ENCODE measurements at regions not wholly inside any gene's neighbourhood (a gene's known extent, or its start where the extent isn't known, plus 50 kb on each side); places are given as distances from the start of the nearest gene placed in this dataset.

DNA sequence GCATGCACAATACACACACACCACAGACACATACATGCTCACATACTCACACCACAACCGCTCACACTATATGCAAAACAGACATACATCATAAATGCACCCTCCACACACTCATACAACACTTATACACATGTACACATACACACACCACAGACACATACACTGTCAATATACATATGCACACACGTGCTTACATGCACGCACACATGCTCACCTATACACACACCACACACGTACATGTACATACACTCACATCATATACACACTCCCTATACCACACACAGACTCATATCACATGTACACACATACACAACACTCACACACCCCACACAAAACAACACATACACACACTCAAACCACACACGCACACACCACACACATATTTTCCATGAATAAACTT is 885.3 kb downstream of the TBC1D22A start:
- Histone ChIP-seq H3K9me3 (ENCODE audit: control insufficient read depth in 1 of 2, insufficient read depth in 1 of 2, low read depth in 1 of 2, low read length in 2 of 2) (peaks cover 0 to 5% of the 10 kb centered on the region in 2 experiments; a peak in 1 of 4 replicates), H3K4me2 (ENCODE audit: low read length) (no peak overlapping the region), H3K79me2 (ENCODE audit: insufficient read depth, low read length) (no peaks in the 10 kb centered on the region), H3K9ac (ENCODE audit: low read length) (no peak overlapping the region), H3K4me3 (replicated peaks in 1 of 2; ENCODE audit: low read depth in 1 of 2, low read length in 2 of 2) (no peak overlapping the region), H3K9me2 (ENCODE audit: insufficient read depth) (no peaks in the 10 kb centered on the region), H2AFZ (ENCODE audit: low read depth, low read length, poor library complexity, severe bottlenecking) (no peak overlapping the region), H3K36me3 (ENCODE audit: control insufficient read depth in 1 of 2, insufficient read depth in 2 of 2, low read length in 2 of 2) (peaks cover 0 to 3% of the 10 kb centered on the region in 2 experiments; a peak in 1 of 4 replicates), H3K4me1 (ENCODE audit: control insufficient read depth in 1 of 2, insufficient read depth in 2 of 2, low read length in 2 of 2) (no peaks in the 10 kb centered on the region), H3K27me3 (ENCODE audit: insufficient read depth, low read length) (no peaks in the 10 kb centered on the region), H4K20me1 (ENCODE audit: insufficient read depth) (no peaks in the 10 kb centered on the region), H3K27ac (ENCODE audit: low read depth, low read length) (no peak overlapping the region)
- ChIA-PET POLR2A (no interaction called here), CTCF (no interaction called here), RAD21 (ENCODE audit: low non-redundant PET in 1 of 2, low total read pairs in 2 of 2, uncharacterized antibody in 2 of 2, unreplicated experiment in 2 of 2) (no interaction called here)
- intact Hi-C loops (cut with micrococcal nuclease), result no loop called here
- TF ChIP-seq EZH2phosphoT487 (IDR thresholded peaks at IDR 0.05; ENCODE audit: borderline replicate concordance) (no peak), EZH2 (IDR thresholded peaks at IDR 0.05) (no peak), POLR2A (IDR thresholded peaks at IDR 0.05; ENCODE audit: borderline replicate concordance, extremely low read depth, insufficient read depth, insufficient read length) (no peak), RAD21 (IDR thresholded peaks at IDR 0.05; ENCODE audit: low read depth) (no peak)
- TF ChIP-seq, protein P1, sequence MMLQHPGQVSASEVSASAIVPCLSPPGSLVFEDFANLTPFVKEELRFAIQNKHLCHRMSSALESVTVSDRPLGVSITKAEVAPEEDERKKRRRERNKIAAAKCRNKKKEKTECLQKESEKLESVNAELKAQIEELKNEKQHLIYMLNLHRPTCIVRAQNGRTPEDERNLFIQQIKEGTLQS (IDR thresholded peaks at IDR 0.05), result no peak
- no TSS peak for BruUV-seq (replicated peaks)
- DNase-seq (ENCODE audit: low read depth, low spot score) (no peak), ATAC-seq (no peak)

DNA sequence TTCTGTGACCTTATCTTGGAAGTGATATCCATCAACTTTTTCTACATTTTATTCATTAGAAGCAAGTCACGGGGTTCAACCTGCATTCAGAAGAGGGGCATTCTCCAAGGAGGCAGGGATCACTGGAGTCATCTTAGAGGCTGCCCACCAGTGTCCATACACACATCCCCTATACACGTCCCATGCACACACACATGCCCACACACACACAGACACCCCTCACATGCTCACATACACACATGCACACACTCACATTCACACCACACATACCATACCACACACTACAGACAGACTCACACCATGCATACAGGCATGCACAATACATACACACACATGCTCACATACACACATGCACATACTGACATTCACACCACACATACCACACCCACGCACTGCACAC is 884.7 kb downstream of the TBC1D22A start:
- peaks cover 0 to 5% of the 10 kb centered on the region in 2 experiments; a peak in 1 of 4 replicates for H3K9me3 ChIP-seq (ENCODE audit: control insufficient read depth in 1 of 2, insufficient read depth in 1 of 2, low read depth in 1 of 2, low read length in 2 of 2)
- no peak overlapping the region for H3K9ac ChIP-seq (ENCODE audit: low read length)
- intact Hi-C loops (cut with micrococcal nuclease), result no loop called here
- ChIA-PET CTCF (no interaction called here), POLR2A (no interaction called here), RAD21 (ENCODE audit: low non-redundant PET in 1 of 2, low total read pairs in 2 of 2, uncharacterized antibody in 2 of 2, unreplicated experiment in 2 of 2) (no interaction called here)
- BruUV-seq (replicated peaks), result no TSS peak
- H3K9me2 ChIP-seq (ENCODE audit: insufficient read depth), result no peaks in the 10 kb centered on the region
- H3K36me3 ChIP-seq (ENCODE audit: control insufficient read depth in 1 of 2, insufficient read depth in 2 of 2, low read length in 2 of 2), result peaks cover 0 to 3% of the 10 kb centered on the region in 2 experiments; a peak in 1 of 4 replicates
- no peak overlapping the region for H3K27ac ChIP-seq (ENCODE audit: low read depth, low read length)
- DNase-seq (ENCODE audit: low read depth, low spot score) (no peak), ATAC-seq (no peak)
- no peaks in the 10 kb centered on the region for H3K79me2 ChIP-seq (ENCODE audit: insufficient read depth, low read length)
- no peaks in the 10 kb centered on the region for H3K27me3 ChIP-seq (ENCODE audit: insufficient read depth, low read length)
- H3K4me1 ChIP-seq (ENCODE audit: control insufficient read depth in 1 of 2, insufficient read depth in 2 of 2, low read length in 2 of 2), result no peaks in the 10 kb centered on the region
- no peak overlapping the region for H3K4me3 ChIP-seq (replicated peaks in 1 of 2; ENCODE audit: low read depth in 1 of 2, low read length in 2 of 2)
- H2AFZ ChIP-seq (ENCODE audit: low read depth, low read length, poor library complexity, severe bottlenecking), result no peak overlapping the region
- no peak for TF ChIP-seq SP1 (IDR thresholded peaks at IDR 0.05; ENCODE audit: low read depth)
- TF ChIP-seq FOSL1 (IDR thresholded peaks at IDR 0.05; ENCODE audit: low read depth), result no peak
- TF ChIP-seq SRF (IDR thresholded peaks at IDR 0.05; ENCODE audit: low read depth), result no peak
- no peak for TF ChIP-seq POLR2A (IDR thresholded peaks at IDR 0.05; ENCODE audit: borderline replicate concordance, extremely low read depth, insufficient read depth, insufficient read length)
- TF ChIP-seq ZFX (IDR thresholded peaks at IDR 0.05), result no peak
- no peak for TF ChIP-seq TCF7L2 (IDR thresholded peaks at IDR 0.05; ENCODE audit: borderline replicate concordance, extremely low read depth, insufficient read depth, insufficient read length)
- TF ChIP-seq, protein P2, sequence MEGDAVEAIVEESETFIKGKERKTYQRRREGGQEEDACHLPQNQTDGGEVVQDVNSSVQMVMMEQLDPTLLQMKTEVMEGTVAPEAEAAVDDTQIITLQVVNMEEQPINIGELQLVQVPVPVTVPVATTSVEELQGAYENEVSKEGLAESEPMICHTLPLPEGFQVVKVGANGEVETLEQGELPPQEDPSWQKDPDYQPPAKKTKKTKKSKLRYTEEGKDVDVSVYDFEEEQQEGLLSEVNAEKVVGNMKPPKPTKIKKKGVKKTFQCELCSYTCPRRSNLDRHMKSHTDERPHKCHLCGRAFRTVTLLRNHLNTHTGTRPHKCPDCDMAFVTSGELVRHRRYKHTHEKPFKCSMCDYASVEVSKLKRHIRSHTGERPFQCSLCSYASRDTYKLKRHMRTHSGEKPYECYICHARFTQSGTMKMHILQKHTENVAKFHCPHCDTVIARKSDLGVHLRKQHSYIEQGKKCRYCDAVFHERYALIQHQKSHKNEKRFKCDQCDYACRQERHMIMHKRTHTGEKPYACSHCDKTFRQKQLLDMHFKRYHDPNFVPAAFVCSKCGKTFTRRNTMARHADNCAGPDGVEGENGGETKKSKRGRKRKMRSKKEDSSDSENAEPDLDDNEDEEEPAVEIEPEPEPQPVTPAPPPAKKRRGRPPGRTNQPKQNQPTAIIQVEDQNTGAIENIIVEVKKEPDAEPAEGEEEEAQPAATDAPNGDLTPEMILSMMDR (IDR thresholded peaks at IDR 0.05 in 2 of 3, conservative IDR thresholded peaks at IDR 0.05 in 1 of 3; ENCODE audit: borderline replicate concordance in 1 of 3, insufficient read depth in 1 of 3, low read depth in 2 of 3, low read length in 2 of 3), result no peak
- TF ChIP-seq ZNF274 (IDR thresholded peaks at IDR 0.05; ENCODE audit: low read depth, low read length), result no peak
- TF ChIP-seq YY1 (IDR thresholded peaks at IDR 0.05; ENCODE audit: extremely low read depth, insufficient replicate concordance, low read depth, low read length), result no peak
- TF ChIP-seq, protein P3, sequence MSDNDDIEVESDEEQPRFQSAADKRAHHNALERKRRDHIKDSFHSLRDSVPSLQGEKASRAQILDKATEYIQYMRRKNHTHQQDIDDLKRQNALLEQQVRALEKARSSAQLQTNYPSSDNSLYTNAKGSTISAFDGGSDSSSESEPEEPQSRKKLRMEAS (IDR thresholded peaks at IDR 0.05), result no peak
- no peak for TF ChIP-seq POLR2AphosphoS5 (IDR thresholded peaks at IDR 0.05; ENCODE audit: low read depth, low read length)
- no peak for TF ChIP-seq EZH2 (IDR thresholded peaks at IDR 0.05)
- no peak for TF ChIP-seq EGR1 (IDR thresholded peaks at IDR 0.05; ENCODE audit: low read depth)
- TF ChIP-seq CEBPB (IDR thresholded peaks at IDR 0.05; ENCODE audit: low read depth), result no peak
- no peak for TF ChIP-seq SIN3A (IDR thresholded peaks at IDR 0.05; ENCODE audit: low read depth)
- TF ChIP-seq RAD21 (IDR thresholded peaks at IDR 0.05; ENCODE audit: low read depth), result no peak
- no peaks in the 10 kb centered on the region for H4K20me1 ChIP-seq (ENCODE audit: insufficient read depth)
- H3K4me2 ChIP-seq (ENCODE audit: low read length), result no peak overlapping the region
